DND-41 (cell line): ENCODE measurements at regions not wholly inside any gene's neighbourhood (a gene's known extent, or its start where the extent isn't known, plus 50 kb on each side); places are given as distances from the start of the nearest gene placed in this dataset.

Experiments used
- ATAC-seq: fragments of 200-7000 bp; cut with Tn5 transposase; 3 replicates; pipeline ENCODE4 v1.9.1; 2021; ENCODE audit warnings: low read depth; ENCODE audit not compliant: insufficient read depth
- DNase-seq: peaks from one replicate; pipeline ENCODE4 v3.0.0-alpha.2; 2020
- H2AFZ ChIP-seq: 2 replicates; pipeline ENCODE4 v1.6.0; 2012; ENCODE audit warnings: low read depth, low read length
- H3K27ac ChIP-seq: 2 replicates; pipeline ENCODE4 v1.5.1; 2012; ENCODE audit warnings: low read length, inconsistent platforms
- H3K27me3 ChIP-seq: fragments of 200-600 bp; sonication (generic); 2 replicates; pipeline ENCODE4 v1.6.0; 2012; ENCODE audit warnings: low read length, mild to moderate bottlenecking, inconsistent platforms; ENCODE audit not compliant: insufficient read depth, poor library complexity
- H3K36me3 ChIP-seq: 2 replicates; pipeline ENCODE4 v1.5.1; 2012; ENCODE audit warnings: low read length, inconsistent platforms; ENCODE audit not compliant: insufficient read depth
- H3K4me1 ChIP-seq: 2 replicates; pipeline ENCODE4 v1.5.1; 2012; ENCODE audit warnings: mild to moderate bottlenecking, low read length; ENCODE audit not compliant: insufficient read depth
- H3K4me2 ChIP-seq: 2 replicates; pipeline ENCODE4 v1.6.0; 2012; ENCODE audit warnings: mild to moderate bottlenecking, moderate library complexity, low read length, inconsistent platforms; ENCODE audit not compliant: insufficient read depth
- H3K4me3 ChIP-seq, 2 experiments: fragments of 200-600 bp in 1 of 2; shearing (Covaris generic) in 1 of 2; 2 replicates each; pipeline ENCODE4 v1.5.1; 2012 to 2016; ENCODE audit warnings: inconsistent platforms in 2 of 2, low read length in 2 of 2, mild to moderate bottlenecking in 2 of 2, low read depth in 1 of 2, moderate library complexity in 1 of 2
- H3K79me2 ChIP-seq: 2 replicates; pipeline ENCODE4 v1.6.0; 2012; ENCODE audit warnings: low read length, inconsistent platforms; ENCODE audit not compliant: insufficient read depth
- H3K9ac ChIP-seq: 2 replicates; pipeline ENCODE4 v1.6.0; 2012; ENCODE audit warnings: low read depth, mild to moderate bottlenecking, inconsistent platforms, low read length, moderate library complexity
- H3K9me3 ChIP-seq: 2 replicates; pipeline ENCODE4 v1.5.1; 2012; ENCODE audit warnings: low read length, moderate library complexity, mild to moderate bottlenecking, inconsistent platforms; ENCODE audit not compliant: insufficient read depth, severe bottlenecking
- H4K20me1 ChIP-seq: 2 replicates; pipeline ENCODE4 v1.6.0; 2012; ENCODE audit warnings: low read length; ENCODE audit not compliant: insufficient read depth
- EZH2 ChIP-seq: IDR thresholded peaks from 3 replicates; pipeline ENCODE4 v1.6.1; 2012; ENCODE audit warnings: borderline replicate concordance, low read depth, mild to moderate bottlenecking, moderate library complexity, low read length, inconsistent platforms; ENCODE audit not compliant: severe bottlenecking
- TF ChIP-seq, protein P1 (sequence below): IDR thresholded peaks from 2 replicates; pipeline ENCODE4 v1.5.1; 2012; ENCODE audit warnings: borderline replicate concordance, low read length, moderate library complexity, mild to moderate bottlenecking; ENCODE audit not compliant: poor library complexity, severe bottlenecking; ENCODE audit errors: extremely low read depth

DNA sequence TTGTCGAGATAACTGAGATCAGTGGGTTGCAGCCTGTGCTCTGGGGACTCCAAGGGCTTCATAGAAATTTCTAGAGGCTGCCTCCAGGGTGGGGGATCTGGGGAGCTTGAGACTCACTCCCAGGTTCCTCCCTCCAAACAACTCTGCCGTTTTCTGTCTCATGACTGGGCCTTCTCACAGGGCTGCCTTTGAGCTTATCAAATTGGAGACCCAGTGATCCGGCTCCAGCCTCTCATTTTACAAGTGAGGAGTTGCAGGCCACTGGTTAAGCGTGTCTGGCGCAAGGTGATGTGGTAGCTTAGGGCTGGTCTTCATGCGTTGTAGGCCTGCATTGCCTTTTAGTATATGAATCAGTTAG lies 85.8 kb downstream of the SLC25A47 start:
- Histone ChIP-seq H3K36me3 (no peaks in the 10 kb centered on the region; the same call in 1 of the 2 replicates), H3K79me2 (peaks cover 30% of the 10 kb centered on the region), H3K27me3 (no peaks in the 10 kb centered on the region), H4K20me1 (no peaks in the 10 kb centered on the region), H3K4me3 (no peak overlapping the region), H3K9ac (peak overlapping the region; percentile 10; the same call in 1 of the 2 replicates), H3K4me2 (no peak overlapping the region), H3K9me3 (no peaks in the 10 kb centered on the region), H3K4me1 (peaks cover 73% of the 10 kb centered on the region), H3K27ac (peak overlapping the region; percentile 70), H2AFZ (no peak overlapping the region)
- ATAC-seq (no peak), DNase-seq (no peak)
- no peak for TF ChIP-seq EZH2
- TF ChIP-seq, protein P1, sequence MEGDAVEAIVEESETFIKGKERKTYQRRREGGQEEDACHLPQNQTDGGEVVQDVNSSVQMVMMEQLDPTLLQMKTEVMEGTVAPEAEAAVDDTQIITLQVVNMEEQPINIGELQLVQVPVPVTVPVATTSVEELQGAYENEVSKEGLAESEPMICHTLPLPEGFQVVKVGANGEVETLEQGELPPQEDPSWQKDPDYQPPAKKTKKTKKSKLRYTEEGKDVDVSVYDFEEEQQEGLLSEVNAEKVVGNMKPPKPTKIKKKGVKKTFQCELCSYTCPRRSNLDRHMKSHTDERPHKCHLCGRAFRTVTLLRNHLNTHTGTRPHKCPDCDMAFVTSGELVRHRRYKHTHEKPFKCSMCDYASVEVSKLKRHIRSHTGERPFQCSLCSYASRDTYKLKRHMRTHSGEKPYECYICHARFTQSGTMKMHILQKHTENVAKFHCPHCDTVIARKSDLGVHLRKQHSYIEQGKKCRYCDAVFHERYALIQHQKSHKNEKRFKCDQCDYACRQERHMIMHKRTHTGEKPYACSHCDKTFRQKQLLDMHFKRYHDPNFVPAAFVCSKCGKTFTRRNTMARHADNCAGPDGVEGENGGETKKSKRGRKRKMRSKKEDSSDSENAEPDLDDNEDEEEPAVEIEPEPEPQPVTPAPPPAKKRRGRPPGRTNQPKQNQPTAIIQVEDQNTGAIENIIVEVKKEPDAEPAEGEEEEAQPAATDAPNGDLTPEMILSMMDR, result no peak

DNA sequence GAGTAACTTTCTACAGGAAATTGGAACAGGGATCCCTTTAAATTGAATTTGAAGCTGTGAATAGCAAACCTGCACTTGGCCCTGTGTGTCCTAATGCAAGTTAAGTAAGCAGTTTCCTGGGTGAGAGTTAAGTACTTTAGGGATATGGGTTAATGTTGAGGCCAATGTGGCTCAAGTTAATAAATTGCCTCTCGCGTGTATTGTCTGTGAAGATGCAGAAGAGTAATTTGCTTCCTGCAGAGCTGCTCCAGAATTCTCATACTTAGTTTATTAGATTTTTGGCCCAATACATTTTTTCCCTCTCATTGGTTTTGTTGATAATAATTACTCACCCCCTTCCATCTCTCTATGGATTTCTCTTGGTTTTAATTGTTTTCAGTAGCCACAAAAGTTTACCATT lies 86.5 kb downstream of the SLC25A47 start:
- no peak overlapping the region for H3K4me3 ChIP-seq
- no peak for ATAC-seq
- peaks cover 23% of the 10 kb centered on the region for H3K79me2 ChIP-seq
- no peak for TF ChIP-seq EZH2
- TF ChIP-seq, protein P1, result no peak
- peaks cover 67% of the 10 kb centered on the region for H3K4me1 ChIP-seq
- H3K4me2 ChIP-seq, result no peak overlapping the region
- H3K36me3 ChIP-seq, result no peaks in the 10 kb centered on the region; the same call in 1 of the 2 replicates
- H3K27me3 ChIP-seq, result no peaks in the 10 kb centered on the region
- no peaks in the 10 kb centered on the region for H3K9me3 ChIP-seq
- DNase-seq, result no peak
- no peaks in the 10 kb centered on the region for H4K20me1 ChIP-seq
- H3K9ac ChIP-seq, result 0 out of 2 replicates have a peak overlapping the region, but pooled peaks have one; percentile 10
- peak overlapping the region; percentile 70 for H3K27ac ChIP-seq
- no peak overlapping the region for H2AFZ ChIP-seq

- Histone ChIP-seq H3K79me2 (peaks cover 20% of the 10 kb centered on the region; the same call in 1 of the 2 replicates), H3K9ac (no peak overlapping the region), H3K27me3 (no peaks in the 10 kb centered on the region), H4K20me1 (no peaks in the 10 kb centered on the region), H3K4me2 (no peak overlapping the region), H3K9me3 (no peaks in the 10 kb centered on the region), H3K36me3 (no peaks in the 10 kb centered on the region; the same call in 1 of the 2 replicates), H3K27ac (peak overlapping the region; percentile 70), H3K4me3 (no peak overlapping the region), H3K4me1 (peaks cover 62% of the 10 kb centered on the region), H2AFZ (no peak overlapping the region)
- DNase-seq (no peak), ATAC-seq (no peak)
- TF ChIP-seq EZH2, result no peak
- TF ChIP-seq, protein P1, result no peak
Observed at GRCh38 chr14:100410056-100410565, 87.0 kb downstream of the SLC25A47 start.
